ENCODE measurements at regions not wholly inside any gene's neighbourhood (a gene's known extent, or its start where the extent isn't known, plus 50 kb on each side); places are given as distances from the start of the nearest gene placed in this dataset.
A peak's percentile ranks its signal among the peaks of the same experiment; 100 is the strongest.

DNA sequence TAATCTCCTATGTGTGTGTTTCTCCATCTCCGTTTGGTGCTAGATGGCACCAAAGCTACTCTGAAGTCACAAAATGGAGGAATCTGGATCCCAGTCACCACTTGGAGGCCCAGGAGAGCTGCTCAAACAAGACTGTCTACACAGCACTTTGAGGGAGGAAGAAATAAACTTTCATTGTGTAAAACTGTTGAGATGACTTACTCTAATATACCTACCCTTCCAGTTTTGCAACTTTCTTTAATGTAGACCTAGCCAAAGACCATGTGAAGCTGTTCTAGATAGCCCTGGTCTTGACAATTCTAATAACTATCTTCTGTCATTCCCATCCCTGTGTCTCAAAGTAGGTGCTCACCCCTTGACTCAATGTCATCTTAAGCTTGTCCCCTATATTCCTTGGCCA lies 52.8 kb upstream of the TAB3 start:
- Histone ChIP-seq H3K4me1 (no peaks in the 10 kb centered on the region), H3K27ac (no peak overlapping the region), H3K36me3 (no peaks in the 10 kb centered on the region), H3K27me3 (no peaks in the 10 kb centered on the region), H3K4me3 (no peak overlapping the region), H3K9ac (ENCODE audit: low read depth in 2 of 2, low read length in 2 of 2) (no peak overlapping the region), H3K9me3 (no peaks in the 10 kb centered on the region)
- no peak for DNase-seq
- TF ChIP-seq, protein P1, sequence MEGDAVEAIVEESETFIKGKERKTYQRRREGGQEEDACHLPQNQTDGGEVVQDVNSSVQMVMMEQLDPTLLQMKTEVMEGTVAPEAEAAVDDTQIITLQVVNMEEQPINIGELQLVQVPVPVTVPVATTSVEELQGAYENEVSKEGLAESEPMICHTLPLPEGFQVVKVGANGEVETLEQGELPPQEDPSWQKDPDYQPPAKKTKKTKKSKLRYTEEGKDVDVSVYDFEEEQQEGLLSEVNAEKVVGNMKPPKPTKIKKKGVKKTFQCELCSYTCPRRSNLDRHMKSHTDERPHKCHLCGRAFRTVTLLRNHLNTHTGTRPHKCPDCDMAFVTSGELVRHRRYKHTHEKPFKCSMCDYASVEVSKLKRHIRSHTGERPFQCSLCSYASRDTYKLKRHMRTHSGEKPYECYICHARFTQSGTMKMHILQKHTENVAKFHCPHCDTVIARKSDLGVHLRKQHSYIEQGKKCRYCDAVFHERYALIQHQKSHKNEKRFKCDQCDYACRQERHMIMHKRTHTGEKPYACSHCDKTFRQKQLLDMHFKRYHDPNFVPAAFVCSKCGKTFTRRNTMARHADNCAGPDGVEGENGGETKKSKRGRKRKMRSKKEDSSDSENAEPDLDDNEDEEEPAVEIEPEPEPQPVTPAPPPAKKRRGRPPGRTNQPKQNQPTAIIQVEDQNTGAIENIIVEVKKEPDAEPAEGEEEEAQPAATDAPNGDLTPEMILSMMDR (IDR thresholded peaks at IDR 0.05), result no peak
- intact Hi-C loops (cut with DNase I), result no loop called here

DNA sequence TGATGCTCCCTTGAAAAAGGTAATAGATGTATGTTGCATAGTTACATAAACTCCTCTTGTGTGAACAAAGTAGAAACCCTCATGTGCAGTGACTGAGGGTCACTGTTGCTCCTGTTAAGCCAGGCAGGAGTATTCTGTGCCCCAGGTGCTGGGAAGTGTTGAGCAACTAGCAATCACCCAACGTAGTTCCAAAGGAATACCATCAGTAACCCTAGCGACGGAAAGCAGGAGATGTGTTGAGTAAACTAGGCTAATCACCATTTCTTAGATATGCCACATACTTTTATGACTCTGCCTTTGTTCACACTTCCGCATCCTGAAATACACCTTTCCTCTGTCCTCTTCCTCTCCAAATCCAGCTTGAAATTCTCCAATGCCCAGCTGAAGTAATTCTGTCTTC lies 50.9 kb upstream of the TAB3 start:
- DNase-seq, result peak; percentile 40
- Histone ChIP-seq H3K9ac (ENCODE audit: low read depth in 2 of 2, low read length in 2 of 2) (no peak overlapping the region), H3K9me3 (no peaks in the 10 kb centered on the region), H3K4me1 (no peaks in the 10 kb centered on the region), H3K4me3 (no peak overlapping the region), H3K27me3 (no peaks in the 10 kb centered on the region), H3K27ac (no peak overlapping the region), H3K36me3 (no peaks in the 10 kb centered on the region)
- TF ChIP-seq, protein P1 (IDR thresholded peaks at IDR 0.05), result no peak
- intact Hi-C loops (cut with DNase I), result no loop called here
